Left lung (tissue), 4 donors: ENCODE measurements at regions not wholly inside any gene's neighbourhood (a gene's known extent, or its start where the extent isn't known, plus 50 kb on each side); places are given as distances from the start of the nearest gene placed in this dataset.

Experiments
- ATAC-seq: fragments of 200-7000 bp; cut with Tn5 transposase; one replicate; pipeline ENCODE4 v1.9.1; 2020; ENCODE audit warnings: moderate library complexity
- DNase-seq, 4 donors: peaks; one replicate each; pipeline ENCODE4 v3.0.0-alpha.2; 2013 to 2020
- H3K27ac ChIP-seq, 2 donors: fragments of 200-600 bp; sonication (generic) in 1 of 2; one replicate each; pipeline versions ENCODE4 v1.5.0 to v1.8.0; 2020 to 2021
- H3K27me3 ChIP-seq, 2 donors: fragments of 200-600 bp; sonication (generic) in 1 of 2; one replicate each; pipeline versions ENCODE4 v1.5.0 to v1.8.0; 2020 to 2021
- H3K36me3 ChIP-seq, 2 donors: fragments of 200-600 bp; sonication (generic) in 1 of 2; one replicate each; pipeline versions ENCODE4 v1.5.0 to v1.8.0; 2020 to 2021
- H3K4me1 ChIP-seq, 2 donors: fragments of 200-600 bp; one replicate each; pipeline ENCODE4 v1.8.0; 2021
- H3K4me3 ChIP-seq, 2 donors: fragments of 200-600 bp; sonication (generic) in 1 of 2; one replicate each; pipeline versions ENCODE4 v1.5.0 to v1.8.0; 2020 to 2021; ENCODE audit warnings: mild to moderate bottlenecking in 1 of 2
- H3K9me3 ChIP-seq, 2 donors: fragments of 200-600 bp; sonication (generic) in 1 of 2; one replicate each; pipeline versions ENCODE4 v1.5.0 to v1.8.0; 2020 to 2021
- CTCF ChIP-seq, 2 donors: fragments of 200-600 bp; sonication (generic) in 1 of 2; IDR thresholded peaks; one replicate each; pipeline versions ENCODE4 v1.5.0 to v1.8.0; 2021; ENCODE audit warnings: antibody characterized with exemption in 2 of 2
- intact Hi-C, 2 donors: fragments of 100-400 bp; cut with DNase I; formaldehyde crosslinking; loops; one replicate each; pipeline versions ENCODE4 v1.11.2 to v1.14.2; 2022
- donor health status: DM: no; HTN: yes; CAD: no.
- donor health status: DM: no; HTN: no; CAD: no.

GRCh38 chr5:156188016-156188415 is 138.9 kb upstream of the SGCD start:
- no peak overlapping the region for H3K27ac ChIP-seq
- H3K4me1 ChIP-seq: no peaks in the 10 kb centered on the region
- intact Hi-C loops: no loop called here
- H3K4me3 ChIP-seq: no peak overlapping the region
- H3K9me3 ChIP-seq: no peaks in the 10 kb centered on the region
- H3K36me3 ChIP-seq: no peaks in the 10 kb centered on the region
- TF ChIP-seq CTCF (IDR thresholded peaks at IDR 0.05): no peak
- no peak for DNase-seq
- no peak for ATAC-seq
- H3K27me3 ChIP-seq: no peaks in the 10 kb centered on the region

- Histone ChIP-seq H3K27me3 (no peaks in the 10 kb centered on the region), H3K36me3 (no peaks in the 10 kb centered on the region), H3K27ac (no peak overlapping the region), H3K9me3 (no peaks in the 10 kb centered on the region), H3K4me3 (no peak overlapping the region), H3K4me1 (no peaks in the 10 kb centered on the region)
- no peak for ATAC-seq
- intact Hi-C loops: no loop called here
- DNase-seq: no peak
- TF ChIP-seq CTCF (IDR thresholded peaks at IDR 0.05): no peak
Measured at GRCh38 chr5:156189628-156190027, 137.3 kb upstream of the SGCD start.

GRCh38 chr5:156191547-156191946 is 135.4 kb upstream of the SGCD start:
- no peaks in the 10 kb centered on the region for H3K4me1 ChIP-seq
- TF ChIP-seq CTCF (IDR thresholded peaks at IDR 0.05): no peak
- intact Hi-C loops: no loop called here
- H3K27me3 ChIP-seq: no peaks in the 10 kb centered on the region
- DNase-seq: no peak
- no peak for ATAC-seq
- H3K9me3 ChIP-seq: no peaks in the 10 kb centered on the region
- H3K27ac ChIP-seq: no peak overlapping the region
- H3K36me3 ChIP-seq: no peaks in the 10 kb centered on the region
- H3K4me3 ChIP-seq: no peak overlapping the region

GRCh38 chr5:156197042-156197635 is 129.8 kb upstream of the SGCD start:
- H3K9me3 ChIP-seq: no peaks in the 10 kb centered on the region
- no peaks in the 10 kb centered on the region for H3K36me3 ChIP-seq
- DNase-seq: peak in 2 of 4 donors; percentile 23 to 43
- H3K4me1 ChIP-seq: no peaks in the 10 kb centered on the region
- H3K27ac ChIP-seq: no peak overlapping the region
- ATAC-seq: no peak
- no peak overlapping the region for H3K4me3 ChIP-seq
- TF ChIP-seq CTCF (IDR thresholded peaks at IDR 0.05): no peak
- H3K27me3 ChIP-seq: no peaks in the 10 kb centered on the region
- intact Hi-C loops: no loop called here

GRCh38 chr5:156199045-156199444 is 127.9 kb upstream of the SGCD start:
- Histone ChIP-seq H3K27me3 (no peaks in the 10 kb centered on the region), H3K4me3 (no peak overlapping the region), H3K27ac (no peak overlapping the region), H3K36me3 (no peaks in the 10 kb centered on the region), H3K9me3 (no peaks in the 10 kb centered on the region), H3K4me1 (no peaks in the 10 kb centered on the region)
- DNase-seq: no peak
- TF ChIP-seq CTCF (IDR thresholded peaks at IDR 0.05): no peak
- no peak for ATAC-seq
- intact Hi-C loops: no loop called here
